Activated naive CD4-positive, alpha-beta T cell treated with anti-CD3 and anti-CD28 coated beads, Interleukin-2, amount 50 U/mL, for 16 hours (primary cell): ENCODE measurements at regions not wholly inside any gene's neighbourhood (a gene's known extent, or its start where the extent isn't known, plus 50 kb on each side); places are given as distances from the start of the nearest gene placed in this dataset.
"Not testable (repeated sequence)": the region's sequence is repeated elsewhere in the genome, so short reads cannot be mapped to it uniquely, and the experiment has no call there.

Experiments
- DNase-seq: peaks from one replicate; pipeline ENCODE4 v3.0.0-alpha.2; 2020

DNA sequence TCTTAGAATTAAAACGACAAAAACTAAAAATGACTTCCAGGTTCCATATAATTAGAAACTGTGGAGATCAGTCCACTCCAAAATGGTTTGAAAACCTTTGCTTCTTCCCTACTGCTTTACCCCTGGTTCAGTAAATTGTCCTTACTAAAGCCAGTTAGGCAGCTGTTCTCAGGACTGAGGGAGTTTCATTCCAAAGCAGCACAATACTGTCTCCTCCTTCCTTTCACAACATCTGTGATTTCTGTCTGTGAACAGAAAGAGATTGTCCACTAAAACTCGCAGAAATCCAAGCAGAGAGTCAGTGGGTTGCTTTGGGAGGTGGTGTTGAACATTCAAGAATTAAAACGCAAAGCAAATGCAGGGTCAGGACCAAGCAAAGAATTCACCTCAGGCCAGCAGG, 740.8 kb upstream of the ZNF608 start:
- DNase-seq: no peak

DNA sequence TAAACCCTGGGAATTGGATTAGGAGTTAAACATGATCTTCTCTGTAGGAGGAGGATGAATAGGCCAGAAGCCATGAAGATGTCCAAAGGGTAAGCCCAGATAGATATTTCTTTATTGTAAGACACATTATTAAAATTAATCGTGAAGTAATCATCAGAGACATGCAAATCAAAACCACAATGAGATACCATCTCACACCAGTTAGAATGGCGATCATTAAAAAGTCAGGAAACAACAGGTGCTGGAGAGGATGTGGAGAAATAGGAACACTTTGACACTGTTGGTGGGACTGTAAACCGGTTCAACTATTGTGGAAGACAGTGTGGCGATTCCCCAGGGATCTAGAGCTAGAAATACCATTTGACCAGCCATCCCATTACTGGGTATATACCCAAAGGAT, 741.2 kb upstream of the ZNF608 start:
- not testable (repeated sequence) for DNase-seq

DNA sequence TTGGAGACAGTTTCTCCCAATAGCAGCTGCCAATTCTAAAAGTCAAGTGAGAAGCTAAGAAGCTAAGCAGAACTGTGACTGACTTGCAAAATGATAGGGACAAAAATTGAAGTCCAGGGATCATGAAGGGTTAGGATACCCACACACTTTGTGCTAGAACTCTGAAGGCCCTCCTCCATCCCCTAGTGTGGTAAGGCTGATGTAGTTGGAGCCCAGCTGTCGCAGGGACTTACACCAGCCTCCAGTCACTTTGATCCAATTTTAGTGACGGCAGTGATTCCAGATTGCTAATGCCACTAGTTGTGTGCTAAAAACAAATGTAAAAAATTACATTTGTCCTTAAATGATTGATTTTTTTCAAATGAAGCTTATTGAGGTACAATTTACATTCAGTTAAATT, 742.7 kb upstream of the ZNF608 start:
- no peak for DNase-seq

DNA sequence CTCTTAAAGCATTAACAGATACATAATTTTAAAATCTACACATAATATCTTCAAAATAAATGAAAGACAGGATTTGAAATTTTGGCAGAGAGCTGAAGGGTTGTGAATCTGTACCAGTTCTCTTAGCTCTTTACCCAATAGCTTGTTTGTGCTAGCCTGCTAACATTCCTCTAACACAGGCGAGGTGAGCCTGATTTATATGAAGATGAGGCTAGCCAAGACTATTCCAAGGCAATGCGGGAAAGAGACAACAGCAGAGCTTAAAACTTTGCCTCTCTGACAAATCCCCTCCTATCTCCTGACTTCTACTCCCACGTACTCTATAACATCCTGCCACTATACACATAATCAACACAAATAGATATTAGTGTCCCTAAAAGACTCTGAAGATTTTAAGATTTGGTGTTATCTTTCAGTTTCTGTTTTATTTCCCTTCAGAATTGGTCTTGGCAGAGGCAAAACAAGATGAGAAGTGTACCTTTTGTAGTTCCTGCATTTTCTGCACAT, 745.6 kb upstream of the ZNF608 start:
- no peak for DNase-seq

DNA sequence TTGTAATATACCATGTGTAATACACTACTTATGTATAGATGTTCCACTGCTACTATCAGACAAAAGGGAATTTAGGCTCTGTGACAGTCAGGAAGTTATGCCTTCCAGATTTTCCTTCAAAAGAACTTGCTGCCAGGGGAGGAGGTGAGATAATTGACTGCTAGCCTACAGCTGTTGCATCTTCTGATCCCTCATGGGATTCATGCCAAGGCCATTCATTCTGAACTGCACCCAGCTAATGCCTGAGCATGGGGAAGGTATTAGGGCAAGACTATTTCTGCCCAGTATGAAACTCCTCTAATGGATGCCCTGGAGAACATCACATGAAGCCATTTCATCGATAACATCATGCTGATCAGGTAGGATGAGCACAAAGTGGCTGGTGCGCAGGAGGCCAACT, 746.5 kb upstream of the ZNF608 start:
- no peak for DNase-seq

DNA sequence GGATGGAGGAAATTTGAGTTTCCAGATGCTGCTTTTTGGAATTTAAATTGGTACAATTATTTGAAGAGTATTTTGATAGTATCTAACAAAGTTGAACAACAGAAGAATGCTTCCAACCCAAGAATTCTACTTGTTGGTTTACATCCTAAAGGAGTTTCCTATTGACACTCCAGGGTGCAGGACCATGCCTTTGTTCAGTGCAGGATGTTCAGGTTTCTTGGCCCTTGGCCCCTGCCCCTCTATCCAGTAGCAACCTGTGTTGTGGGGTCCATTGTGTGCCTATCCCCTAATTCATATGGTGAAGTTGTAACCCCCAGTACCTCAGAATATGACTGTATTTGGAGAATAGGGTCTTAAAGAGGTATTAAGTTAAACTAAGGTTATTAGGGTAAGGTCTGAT, 750.0 kb upstream of the ZNF608 start:
- DNase-seq: no peak

DNA sequence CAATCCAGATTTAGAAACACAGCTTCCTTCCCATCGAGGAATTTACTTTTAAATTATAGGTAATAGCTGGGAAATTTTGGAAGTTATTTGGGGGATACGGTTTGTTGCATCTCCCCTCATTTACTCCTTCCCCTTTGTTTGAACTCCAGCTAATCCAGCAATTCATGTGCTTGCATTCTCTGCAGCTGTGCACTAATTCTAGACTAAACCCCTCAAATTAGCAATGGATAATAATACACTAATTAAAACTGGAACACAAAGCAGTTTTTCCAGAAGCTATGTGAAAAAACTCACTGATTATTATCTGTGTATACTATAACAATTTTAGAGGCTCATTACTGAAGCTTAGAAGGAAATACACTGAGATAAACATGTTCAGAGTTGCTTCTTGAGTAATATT, 751.2 kb upstream of the ZNF608 start:
- no peak for DNase-seq

DNA sequence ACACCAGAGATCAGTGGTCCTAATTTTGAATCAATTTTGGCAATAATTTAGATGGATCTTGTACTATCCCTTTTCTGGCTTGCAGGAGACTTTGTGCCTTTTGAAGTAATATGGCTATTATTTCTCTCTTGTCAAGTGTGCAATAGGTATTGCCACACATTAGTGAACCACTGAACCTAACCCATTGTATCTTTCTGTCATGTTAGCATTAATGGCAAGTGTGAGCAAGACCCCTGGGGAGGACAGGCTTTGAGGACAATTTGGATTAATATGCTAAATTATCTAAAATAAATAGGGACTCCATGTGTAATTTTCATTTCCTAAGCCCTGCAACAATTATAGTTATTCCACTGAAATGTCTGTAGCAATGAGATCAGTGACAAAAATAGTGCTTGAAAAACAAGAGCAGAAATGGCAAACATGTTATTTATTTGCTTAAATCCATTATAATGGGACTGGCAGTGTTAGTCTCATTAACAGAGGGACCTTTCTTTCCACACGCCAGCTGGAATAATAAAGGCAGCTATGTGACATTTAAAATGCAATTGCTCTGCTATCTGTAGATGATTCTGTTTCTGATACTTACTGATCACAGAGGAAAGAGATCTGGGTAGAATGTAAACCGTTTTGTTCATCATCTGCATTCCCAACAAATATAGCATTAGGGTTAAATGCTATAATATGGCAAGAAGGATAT, 753.3 kb upstream of the ZNF608 start:
- no peak for DNase-seq

DNA sequence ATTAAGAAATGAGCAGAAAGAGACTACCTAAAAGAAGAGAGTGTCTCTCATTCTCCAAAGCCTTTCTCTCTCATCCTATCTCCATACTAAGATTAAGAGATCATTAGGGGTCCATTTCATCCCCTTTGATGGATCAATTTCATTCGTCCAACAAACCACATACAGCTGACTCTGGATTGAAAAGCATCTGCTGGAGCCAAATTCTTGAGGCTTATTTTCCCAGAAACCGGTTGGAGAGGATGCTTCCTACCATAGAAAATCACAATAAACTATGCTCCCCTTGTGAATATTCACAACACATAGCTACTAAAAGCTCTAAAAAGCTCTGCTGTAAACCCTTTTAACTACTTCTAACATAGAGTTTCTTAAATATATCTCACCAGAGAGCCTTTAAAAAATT, 755.0 kb upstream of the ZNF608 start:
- DNase-seq: no peak

DNA sequence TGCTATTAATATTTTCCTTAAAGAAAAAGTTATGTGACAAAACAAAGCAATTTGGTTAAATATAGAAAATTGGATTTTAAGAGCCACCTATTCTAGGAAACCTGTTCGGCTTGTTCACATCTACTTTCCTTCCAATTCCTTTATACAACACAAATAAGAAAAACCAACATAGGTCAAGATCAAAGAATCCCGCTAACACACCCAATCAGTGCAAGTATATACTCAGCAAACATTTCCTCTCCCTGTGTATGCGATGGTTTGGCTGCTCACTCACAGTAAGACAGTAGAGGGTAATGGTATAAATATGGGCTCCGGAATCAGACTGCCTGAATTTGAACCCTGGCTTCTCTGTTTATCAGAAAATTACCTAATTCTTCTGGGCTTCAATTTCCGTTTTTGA, 757.5 kb upstream of the ZNF608 start:
- DNase-seq: no peak

DNA sequence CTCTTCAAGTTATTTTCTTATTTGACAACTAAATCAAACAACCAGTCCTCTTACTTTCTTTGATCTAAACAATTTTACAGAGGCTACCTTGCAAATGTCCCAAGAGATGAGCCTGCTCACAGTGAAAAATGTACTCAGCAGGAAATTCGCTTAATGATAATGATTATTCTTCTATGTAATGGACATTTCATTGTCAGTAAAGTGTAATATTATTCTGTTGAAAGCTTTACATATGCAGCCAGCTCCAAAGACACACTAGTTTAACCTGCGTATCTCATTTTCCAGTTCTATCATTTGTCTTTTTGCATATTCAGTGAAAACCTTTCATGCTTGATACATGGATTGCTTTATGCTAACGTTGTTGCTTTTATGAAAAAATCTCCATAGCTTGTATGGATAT, 758.7 kb upstream of the ZNF608 start:
- DNase-seq: no peak

DNA sequence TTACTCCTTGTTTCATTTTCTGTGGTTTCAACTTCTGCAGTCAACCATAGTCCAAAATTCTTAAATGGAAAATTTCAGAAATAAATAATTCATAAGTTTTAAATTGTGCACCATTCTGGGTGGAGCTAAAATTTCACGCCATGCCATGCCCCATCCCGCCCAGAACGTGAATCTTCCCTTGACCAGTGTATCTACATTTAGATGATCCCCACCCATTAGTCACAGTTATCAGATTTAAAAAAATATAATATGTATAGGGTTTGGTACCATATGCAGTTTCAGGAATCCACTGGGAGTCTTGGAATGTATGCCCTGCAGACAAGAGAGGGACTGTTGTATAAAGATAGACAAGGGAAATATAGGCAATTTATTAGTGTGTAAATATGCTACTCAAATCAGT, 759.7 kb upstream of the ZNF608 start:
- no peak for DNase-seq

DNA sequence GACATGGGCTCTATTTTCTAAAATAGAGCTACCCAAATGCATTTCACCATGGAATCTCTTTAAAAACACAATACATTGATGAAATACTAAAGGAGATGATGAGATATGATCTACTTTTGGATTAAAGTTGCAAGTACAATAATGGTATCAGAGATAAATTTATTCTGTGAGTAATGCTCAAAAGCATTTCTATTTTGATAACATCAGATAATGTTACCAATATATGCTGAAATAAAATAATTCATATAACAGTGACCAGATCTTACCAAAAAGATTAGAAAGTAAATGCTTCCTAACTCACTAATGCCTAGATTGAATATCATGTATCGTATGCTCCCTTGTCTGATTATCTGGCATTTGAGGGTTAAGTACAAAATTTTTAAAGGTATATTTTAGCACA, 761.8 kb upstream of the ZNF608 start:
- no peak for DNase-seq

DNA sequence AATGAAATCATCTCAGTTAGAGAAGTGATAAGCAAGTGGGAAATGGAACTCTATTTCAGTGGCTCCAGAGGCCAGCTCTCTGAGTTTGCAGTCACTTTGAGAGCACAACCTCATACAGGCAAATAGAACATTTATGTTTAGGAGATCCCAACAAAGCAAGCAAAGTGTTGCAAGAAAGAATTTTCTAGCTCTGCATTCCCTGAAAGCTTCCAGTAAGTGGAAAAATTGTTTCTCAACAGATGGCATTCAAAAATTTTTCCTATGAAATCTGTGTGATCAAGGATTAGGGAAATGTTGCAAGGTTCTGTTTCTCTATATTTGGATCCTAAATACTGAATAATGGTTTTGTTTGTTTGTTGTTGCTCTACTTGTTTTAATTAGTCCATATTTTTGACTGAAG, 764.2 kb upstream of the ZNF608 start:
- DNase-seq: no peak

DNA sequence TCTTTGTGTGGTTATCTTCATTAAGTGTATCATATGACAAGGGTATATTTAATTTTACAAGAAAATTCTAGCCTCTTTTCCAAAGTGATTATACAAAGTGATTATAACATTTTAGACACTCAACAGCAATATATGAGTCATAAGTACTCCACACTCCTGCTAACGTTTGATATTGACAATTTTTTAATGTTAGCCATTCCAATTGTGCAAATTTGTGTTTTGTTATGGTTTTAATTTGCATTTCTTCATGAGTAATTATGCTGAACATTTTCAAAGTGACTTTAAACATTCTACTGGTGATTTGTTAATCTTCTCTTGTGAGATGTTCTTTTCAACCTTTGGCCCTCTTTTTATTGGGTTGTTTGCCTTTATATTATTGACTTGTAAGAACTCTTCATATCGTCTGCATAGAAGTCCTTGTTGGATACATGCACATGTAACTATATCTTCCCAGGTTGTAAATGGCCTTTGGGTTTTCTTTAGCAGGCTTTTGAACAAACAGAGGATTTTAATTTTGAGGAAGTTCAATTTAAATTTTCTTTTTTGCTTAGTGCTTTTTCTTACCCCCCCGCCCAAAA, 771.6 kb upstream of the ZNF608 start:
- no peak for DNase-seq

DNA sequence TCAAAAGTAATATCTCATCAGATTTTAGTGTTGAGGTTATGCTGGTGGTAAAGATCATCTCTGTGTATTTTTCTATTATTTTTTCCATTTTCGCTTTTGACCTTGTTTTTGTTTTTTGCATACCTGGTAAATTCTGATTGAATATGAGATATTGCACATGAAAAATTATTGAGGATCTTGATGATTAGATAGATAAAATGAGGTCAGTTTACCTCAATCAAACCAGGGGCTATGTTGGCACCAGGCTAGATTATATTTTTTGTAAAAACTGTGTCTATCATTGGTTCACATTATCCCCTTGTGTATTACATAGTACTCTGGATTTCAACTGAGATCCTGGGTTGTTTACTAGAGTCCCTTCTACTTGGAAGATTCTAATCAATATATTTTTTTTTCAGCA, 774.9 kb upstream of the ZNF608 start:
- DNase-seq: no peak

DNA sequence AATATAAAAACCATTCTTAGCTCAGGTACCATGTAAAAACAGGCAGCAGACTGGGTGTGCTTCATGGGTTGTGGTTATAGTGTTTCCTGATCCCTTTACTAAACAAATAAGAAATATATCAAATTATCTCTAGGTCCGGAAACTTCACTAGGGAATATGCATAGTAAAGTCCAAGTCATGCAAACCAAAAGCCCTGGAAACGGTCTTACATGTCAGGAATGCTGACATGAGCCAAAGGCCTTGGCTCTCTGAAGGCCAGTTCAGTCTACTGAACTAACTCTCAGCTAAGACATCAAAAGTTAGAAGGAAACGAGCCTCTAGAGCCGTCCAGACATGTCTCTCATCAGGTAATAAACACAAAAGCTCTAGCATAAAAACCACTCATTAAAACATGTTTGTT, 778.9 kb upstream of the ZNF608 start:
- DNase-seq: no peak

DNA sequence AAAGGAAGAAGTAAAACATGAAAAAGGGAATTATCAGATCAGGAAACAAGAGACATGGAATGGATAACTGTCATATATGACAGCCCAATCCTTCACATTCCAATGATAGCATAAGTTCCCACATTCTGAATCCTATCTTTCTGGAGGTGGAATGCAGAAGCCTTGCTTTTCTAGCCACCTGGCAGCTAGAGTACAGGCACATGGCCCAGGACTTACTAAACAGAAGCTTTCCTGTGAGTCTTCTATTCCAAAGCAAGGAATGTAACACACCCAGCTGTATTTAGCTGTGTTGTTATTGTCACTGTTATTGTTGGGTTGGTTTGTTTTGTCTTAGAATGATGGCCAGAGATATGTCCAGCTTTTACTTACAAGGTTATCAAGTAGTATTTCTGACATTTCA, 780.5 kb upstream of the ZNF608 start:
- DNase-seq: no peak

DNA sequence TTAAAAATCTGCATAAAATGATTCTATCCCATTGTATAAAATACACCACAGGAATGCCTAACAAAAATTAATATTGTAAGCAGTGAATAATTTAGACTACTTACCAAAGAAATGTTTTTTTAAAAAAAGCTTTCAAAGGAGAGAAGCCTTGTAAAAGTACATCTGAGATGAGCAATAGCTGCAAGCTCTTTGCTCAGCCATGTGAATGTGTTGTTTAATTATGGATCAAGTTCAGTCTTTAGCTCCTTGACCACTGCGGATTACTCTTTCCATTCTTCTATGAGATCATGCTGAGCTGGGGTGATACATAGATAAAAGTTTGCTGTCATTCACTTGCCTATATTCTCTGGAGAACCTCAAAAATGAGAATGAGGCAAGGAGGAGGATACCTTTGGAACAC, 782.4 kb upstream of the ZNF608 start:
- DNase-seq: no peak

DNA sequence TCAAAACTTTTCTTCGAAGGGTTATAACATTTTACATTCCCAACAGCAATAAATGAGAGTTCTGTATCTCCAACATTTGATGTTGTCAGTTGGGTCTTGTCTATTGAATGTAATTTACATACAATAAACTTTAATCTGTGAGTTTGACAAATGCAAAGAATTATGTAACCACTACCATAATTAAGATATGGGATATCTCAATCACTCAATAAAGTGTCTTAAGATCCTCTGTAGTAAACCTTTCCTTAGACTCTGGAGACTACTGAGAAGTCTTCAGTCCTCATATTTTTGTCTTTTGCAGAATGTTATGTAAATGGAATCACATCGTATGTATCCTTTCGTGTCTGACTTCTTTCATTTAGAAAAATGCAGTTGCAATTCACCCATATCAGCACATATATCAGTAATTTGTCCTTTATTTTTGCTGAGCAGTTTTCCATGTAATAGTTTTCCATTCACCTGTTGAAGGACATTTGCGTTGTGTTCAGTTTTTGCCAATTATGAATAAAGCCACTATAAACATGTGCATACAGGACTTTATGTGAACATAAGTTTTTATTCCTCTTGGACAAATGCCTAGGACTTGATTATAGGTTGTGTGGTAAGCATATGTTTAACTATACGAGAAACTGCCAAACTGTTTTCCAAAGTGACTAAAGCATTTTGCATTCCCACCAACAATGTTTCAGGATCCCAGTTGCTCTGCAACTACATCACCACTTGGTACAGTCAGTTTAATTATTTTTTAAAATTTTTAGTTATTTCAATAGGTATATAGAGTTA, 784.6 kb upstream of the ZNF608 start:
- DNase-seq: no peak

DNA sequence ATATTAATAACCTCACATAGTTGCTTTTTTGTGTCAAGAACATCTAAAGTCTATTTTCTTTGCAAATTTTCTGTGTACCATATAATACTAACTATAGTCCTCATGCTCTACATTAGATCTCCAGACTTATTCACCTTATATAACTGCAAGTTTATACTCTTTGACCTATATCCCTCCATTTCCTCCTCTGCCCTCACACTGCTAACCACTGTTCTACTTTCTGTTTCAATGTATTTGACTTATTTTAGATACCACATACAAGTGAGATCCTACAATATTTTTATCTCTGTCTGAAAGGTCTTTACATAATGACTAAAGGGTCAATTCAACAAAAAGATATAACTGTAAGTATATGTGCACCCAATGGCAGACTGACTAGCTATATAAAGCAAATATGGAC, 789.7 kb upstream of the ZNF608 start:
- no peak for DNase-seq

DNA sequence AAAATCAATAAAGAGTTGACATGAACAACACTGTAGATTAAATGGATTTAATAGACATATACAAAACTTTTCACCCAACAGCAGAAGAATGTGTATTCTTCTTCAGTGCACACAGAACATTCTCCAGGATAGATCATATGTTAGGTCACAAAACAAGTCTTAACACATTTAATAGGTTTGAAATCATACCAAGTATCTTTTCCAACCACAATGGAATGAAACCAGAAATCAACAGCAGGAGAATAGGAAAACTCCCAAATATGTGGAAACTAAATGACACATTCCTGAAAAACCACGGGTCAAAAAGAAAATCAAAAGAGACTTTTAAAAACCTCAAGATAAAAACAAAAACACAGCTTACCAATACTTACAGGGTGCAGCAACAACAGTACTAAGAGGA, 790.1 kb upstream of the ZNF608 start:
- no peak for DNase-seq

DNA sequence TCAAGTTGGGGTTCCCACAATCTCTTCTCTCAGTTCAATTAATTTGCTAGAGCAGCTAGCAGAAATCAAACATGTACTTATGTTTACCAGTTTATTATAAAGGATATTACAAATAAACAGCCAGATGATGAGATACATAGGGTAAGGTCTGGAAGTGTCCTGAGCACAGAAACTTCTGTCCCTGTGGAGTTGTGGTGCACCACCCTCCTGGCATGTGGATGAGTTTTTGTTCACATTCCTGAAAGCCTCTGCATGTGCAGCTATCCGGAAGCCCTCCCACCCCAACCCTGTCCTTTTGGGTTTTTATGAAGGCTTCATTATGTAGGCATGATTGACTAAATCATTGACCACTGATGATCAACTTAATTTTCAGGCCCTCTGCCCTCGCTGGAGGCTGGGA, 791.2 kb upstream of the ZNF608 start:
- no peak for DNase-seq

DNA sequence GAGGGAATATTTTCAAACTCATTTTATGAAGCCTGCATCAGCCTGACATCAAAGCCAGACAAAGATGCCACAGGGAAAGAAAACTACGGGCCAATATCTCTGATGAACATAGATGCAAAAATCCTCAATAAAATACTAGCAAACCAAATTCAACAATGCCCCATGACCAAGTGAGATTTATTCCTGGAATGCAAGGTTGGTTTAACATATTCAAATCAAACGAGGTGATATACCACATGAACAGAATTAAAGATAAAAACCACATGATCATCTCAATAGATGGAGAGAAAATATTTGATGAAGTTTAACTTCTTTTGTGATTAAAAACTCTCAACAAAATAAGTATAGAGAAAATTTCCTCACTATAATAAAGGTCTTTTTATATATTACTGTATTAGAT, 792.0 kb upstream of the ZNF608 start:
- no peak for DNase-seq
